ENCODE measurements at regions not wholly inside any gene's neighbourhood (a gene's known extent, or its start where the extent isn't known, plus 50 kb on each side); places are given as distances from the start of the nearest gene placed in this dataset.

DNA sequence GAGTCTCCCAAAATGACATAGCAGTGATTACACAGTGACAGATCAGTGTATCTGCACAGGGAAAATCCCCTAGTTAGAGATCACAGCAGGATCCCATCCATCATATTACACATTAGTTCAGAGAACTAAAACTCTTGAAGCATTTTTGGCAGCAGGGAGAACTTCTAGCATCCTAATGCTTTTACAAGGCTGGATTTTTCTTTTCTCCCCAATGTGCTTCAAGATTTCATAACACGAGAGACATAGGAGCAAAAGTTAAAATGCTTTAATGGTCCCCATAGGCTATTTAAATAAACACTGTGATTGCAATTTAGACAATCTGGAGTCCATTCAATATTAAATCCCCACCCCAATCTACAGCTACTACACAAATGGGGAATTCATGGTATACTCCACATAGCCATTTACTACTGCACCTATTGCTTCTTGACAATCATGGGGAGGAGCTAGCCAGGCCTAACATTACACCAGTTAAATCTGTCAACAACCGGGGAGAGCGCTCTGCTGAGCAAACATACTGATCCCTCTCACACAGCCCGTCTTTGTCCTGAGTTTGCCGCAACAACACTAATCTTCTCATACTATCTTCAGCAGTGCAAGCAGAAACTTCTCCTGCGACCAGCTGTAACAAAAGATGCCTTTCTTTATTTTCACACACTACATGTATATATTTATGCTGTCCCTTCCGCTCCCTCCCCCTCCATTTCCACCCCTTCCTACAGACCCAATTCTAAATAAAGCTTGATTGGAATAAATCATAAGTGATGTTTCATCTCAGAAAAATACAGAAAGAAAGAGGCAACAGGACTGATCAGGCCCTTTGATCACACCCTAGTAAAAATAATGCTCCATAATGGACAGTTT is 120.3 kb upstream of the SOX5 start (continued):
- TF ChIP-seq SMAD1 (CRISPR knock-in tag; IDR thresholded peaks at IDR 0.05; ENCODE audit: borderline replicate concordance, low read depth) (no peak), HDAC1 (CRISPR knock-in tag; IDR thresholded peaks at IDR 0.05) (peak; percentile 45), ZNF746 (CRISPR knock-in tag; IDR thresholded peaks at IDR 0.05) (no peak), CHD2 (IDR thresholded peaks at IDR 0.05; ENCODE audit: low read depth, low read length) (no peak), ZBTB3 (CRISPR knock-in tag; IDR thresholded peaks at IDR 0.05; ENCODE audit: borderline replicate concordance, low read depth) (no peak), ZKSCAN5 (CRISPR knock-in tag; IDR thresholded peaks at IDR 0.05) (no peak), ZFP36L1 (CRISPR knock-in tag; IDR thresholded peaks at IDR 0.05) (no peak), ZFAT (CRISPR knock-in tag; conservative IDR thresholded peaks at IDR 0.05) (no peak), KDM3A (CRISPR knock-in tag; IDR thresholded peaks at IDR 0.05; ENCODE audit: low read depth) (0 out of 2 replicates have a peak, but pooled peaks have one; percentile 46), SMARCE1 (IDR thresholded peaks at IDR 0.05; ENCODE audit: borderline replicate concordance) (no peak), ZNF547 (CRISPR knock-in tag; IDR thresholded peaks at IDR 0.05) (no peak), CBX5 (CRISPR knock-in tag; IDR thresholded peaks at IDR 0.05; ENCODE audit: borderline replicate concordance) (peak; percentile 64; the same call in 1 of the 2 replicates), PCBP1 (IDR thresholded peaks at IDR 0.05; ENCODE audit: borderline replicate concordance, low read depth, low read length) (no peak), ZNF597 (CRISPR knock-in tag; IDR thresholded peaks at IDR 0.05) (no peak)
- TF ChIP-seq, protein P1, sequence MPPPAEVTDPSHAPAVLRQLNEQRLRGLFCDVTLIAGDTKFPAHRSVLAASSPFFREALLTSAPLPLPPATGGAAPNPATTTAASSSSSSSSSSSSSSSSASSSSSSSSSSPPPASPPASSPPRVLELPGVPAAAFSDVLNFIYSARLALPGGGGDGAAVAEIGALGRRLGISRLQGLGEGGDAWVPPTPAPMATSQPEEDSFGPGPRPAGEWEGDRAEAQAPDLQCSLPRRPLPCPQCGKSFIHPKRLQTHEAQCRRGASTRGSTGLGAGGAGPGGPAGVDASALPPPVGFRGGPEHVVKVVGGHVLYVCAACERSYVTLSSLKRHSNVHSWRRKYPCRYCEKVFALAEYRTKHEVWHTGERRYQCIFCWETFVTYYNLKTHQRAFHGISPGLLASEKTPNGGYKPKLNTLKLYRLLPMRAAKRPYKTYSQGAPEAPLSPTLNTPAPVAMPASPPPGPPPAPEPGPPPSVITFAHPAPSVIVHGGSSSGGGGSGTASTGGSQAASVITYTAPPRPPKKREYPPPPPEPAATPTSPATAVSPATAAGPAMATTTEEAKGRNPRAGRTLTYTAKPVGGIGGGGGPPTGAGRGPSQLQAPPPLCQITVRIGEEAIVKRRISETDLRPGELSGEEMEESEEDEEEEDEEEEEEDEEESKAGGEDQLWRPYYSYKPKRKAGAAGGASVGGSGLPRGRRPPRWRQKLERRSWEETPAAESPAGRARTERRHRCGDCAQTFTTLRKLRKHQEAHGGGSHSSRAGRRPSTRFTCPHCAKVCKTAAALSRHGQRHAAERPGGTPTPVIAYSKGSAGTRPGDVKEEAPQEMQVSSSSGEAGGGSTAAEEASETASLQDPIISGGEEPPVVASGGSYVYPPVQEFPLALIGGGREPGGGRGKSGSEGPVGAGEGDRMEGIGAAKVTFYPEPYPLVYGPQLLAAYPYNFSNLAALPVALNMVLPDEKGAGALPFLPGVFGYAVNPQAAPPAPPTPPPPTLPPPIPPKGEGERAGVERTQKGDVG (CRISPR knock-in tag; IDR thresholded peaks at IDR 0.05; ENCODE audit: borderline replicate concordance) = no peak

Data from HepG2 (cell line).